ENCODE measurements at regions not wholly inside any gene's neighbourhood (a gene's known extent, or its start where the extent isn't known, plus 50 kb on each side); places are given as distances from the start of the nearest gene placed in this dataset.

GRCh38 chr7:28299556-28299955 lies 112.8 kb upstream of the CREB5 start:
- Mint-ChIP-seq H3K4me1 (ENCODE audit: low read depth) (peaks cover 6% of the 10 kb centered on the region), H3K4me3 (no peak overlapping the region), H3K36me3 (ENCODE audit: low read depth) (no peaks in the 10 kb centered on the region), H3K27ac (no peak overlapping the region), H3K9me3 (no peaks in the 10 kb centered on the region), H3K27me3 (peaks cover 14% of the 10 kb centered on the region)
- intact Hi-C loops (cut with micrococcal nuclease), result loop anchor here (10.0 kb wide), 1 partner anchor 555 kb away; no protein-coding TSS in a partner anchor

DNA sequence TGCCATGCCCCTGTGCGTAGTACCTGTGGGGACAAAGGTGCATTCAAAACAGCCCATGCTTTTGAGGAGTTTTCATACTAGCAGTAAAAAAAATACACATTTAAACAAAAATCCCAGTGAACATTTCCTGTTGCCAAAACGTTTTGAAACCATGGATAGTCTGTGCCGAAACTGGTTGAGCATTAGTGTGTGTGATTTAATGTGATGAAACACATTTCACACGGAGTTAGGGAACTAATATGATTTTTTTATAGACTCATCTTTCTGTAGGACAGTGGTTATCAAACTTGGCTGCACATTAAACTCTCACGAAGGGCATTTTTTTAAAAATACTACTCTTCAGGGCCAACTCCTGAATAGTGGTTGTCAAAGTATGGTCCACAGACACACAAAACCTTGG lies 111.8 kb upstream of the CREB5 start:
- peaks cover 14% of the 10 kb centered on the region for H3K27me3 Mint-ChIP-seq
- H3K4me3 Mint-ChIP-seq, result no peak overlapping the region
- intact Hi-C loops (cut with micrococcal nuclease), result no loop called here
- H3K4me1 Mint-ChIP-seq (ENCODE audit: low read depth), result peaks cover 6% of the 10 kb centered on the region
- H3K27ac Mint-ChIP-seq, result no peak overlapping the region
- no peaks in the 10 kb centered on the region for H3K36me3 Mint-ChIP-seq (ENCODE audit: low read depth)
- H3K9me3 Mint-ChIP-seq, result no peaks in the 10 kb centered on the region

DNA sequence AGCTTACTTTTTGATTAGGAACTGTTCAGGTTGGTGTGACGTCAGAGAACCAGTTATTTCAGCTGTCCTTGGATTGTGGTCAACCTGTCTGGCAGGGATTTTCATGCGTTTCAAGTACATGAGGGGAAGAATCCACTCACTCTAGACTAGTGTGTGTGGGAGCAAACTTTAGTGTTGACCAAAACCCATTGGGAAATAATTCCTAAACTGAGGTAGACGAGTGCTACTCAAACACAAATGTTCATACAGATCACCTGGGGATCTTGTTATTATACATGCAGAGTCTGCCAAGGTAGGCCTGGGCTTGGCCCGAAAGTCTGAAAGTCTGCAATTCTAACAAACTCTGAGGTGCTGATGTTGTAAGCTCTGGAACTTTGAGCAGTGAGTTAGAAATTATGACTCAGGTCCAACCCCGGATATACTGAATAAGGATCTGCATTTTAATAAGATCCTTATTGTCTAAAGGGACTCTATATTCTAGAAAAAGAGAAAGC lies 111.1 kb upstream of the CREB5 start:
- Mint-ChIP-seq H3K4me3 (no peak overlapping the region), H3K27ac (no peak overlapping the region), H3K27me3 (peaks cover 9% of the 10 kb centered on the region), H3K9me3 (no peaks in the 10 kb centered on the region), H3K4me1 (ENCODE audit: low read depth) (peaks cover 6% of the 10 kb centered on the region), H3K36me3 (ENCODE audit: low read depth) (no peaks in the 10 kb centered on the region)
- intact Hi-C loops (cut with micrococcal nuclease), result no loop called here

DNA sequence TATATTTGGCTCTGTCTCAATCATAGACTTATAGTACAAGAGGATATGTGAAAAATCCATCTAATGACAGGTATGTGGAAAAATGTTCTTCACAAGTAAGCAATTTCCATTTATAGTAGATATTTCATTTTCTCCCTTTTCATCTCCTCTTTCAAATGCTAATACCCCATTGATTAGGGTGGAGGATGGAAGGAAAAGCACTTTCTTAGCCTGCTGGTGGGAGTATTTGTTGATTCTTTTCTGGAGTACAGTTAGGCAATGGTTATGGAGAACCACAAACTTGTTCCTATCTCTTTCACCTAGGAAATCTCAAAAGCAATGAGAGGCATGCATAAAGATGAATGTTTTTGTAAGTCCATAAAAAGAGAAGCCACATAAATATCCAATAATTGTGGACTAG lies 108.0 kb upstream of the CREB5 start:
- no peak overlapping the region for H3K4me3 Mint-ChIP-seq
- H3K36me3 Mint-ChIP-seq (ENCODE audit: low read depth), result no peaks in the 10 kb centered on the region
- no peak overlapping the region for H3K27ac Mint-ChIP-seq
- no peaks in the 10 kb centered on the region for H3K4me1 Mint-ChIP-seq (ENCODE audit: low read depth)
- H3K9me3 Mint-ChIP-seq, result no peaks in the 10 kb centered on the region
- intact Hi-C loops (cut with micrococcal nuclease), result no loop called here
- peaks cover 22% of the 10 kb centered on the region for H3K27me3 Mint-ChIP-seq

DNA sequence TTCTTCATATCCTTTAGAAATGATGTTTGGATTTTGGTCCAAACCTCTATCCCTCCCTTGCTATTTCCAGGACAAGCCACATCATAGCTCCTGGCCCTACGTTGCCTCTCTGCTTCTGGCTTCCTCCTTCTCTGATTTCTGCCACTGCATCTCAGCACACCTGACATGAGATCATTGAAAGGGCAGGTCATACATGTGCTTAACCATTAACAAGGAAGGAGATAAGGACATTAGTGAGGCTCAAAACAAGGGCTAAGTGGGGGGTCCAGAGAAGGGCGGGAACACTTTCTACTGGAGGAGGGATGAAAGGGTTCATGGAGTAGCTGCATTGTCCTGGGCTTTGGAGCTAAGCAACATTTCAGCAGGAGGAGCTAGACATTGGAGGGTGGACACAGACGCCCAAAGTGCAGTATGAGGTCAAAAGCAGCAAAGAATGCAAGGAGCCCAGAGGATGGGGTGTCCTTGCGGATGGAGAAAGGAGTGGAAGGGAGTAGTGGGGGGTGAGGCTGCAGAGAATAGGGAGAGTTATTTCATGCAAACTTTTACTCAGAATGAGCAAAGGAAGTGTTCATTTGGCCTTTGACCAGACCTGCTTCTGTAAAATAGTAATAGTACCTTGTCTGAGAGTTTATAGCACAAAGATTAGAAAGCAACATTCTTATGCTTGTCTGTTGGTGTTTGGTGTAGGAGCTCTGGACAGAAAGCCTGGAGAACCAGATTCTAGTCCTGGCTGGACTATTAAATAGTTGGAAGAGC lies 102.4 kb upstream of the CREB5 start:
- H3K9me3 Mint-ChIP-seq, result no peaks in the 10 kb centered on the region
- no peaks in the 10 kb centered on the region for H3K4me1 Mint-ChIP-seq (ENCODE audit: low read depth)
- intact Hi-C loops (cut with micrococcal nuclease), result no loop called here
- H3K27me3 Mint-ChIP-seq, result peaks cover 62% of the 10 kb centered on the region
- no peaks in the 10 kb centered on the region for H3K36me3 Mint-ChIP-seq (ENCODE audit: low read depth)
- H3K27ac Mint-ChIP-seq, result no peak overlapping the region
- H3K4me3 Mint-ChIP-seq, result no peak overlapping the region

DNA sequence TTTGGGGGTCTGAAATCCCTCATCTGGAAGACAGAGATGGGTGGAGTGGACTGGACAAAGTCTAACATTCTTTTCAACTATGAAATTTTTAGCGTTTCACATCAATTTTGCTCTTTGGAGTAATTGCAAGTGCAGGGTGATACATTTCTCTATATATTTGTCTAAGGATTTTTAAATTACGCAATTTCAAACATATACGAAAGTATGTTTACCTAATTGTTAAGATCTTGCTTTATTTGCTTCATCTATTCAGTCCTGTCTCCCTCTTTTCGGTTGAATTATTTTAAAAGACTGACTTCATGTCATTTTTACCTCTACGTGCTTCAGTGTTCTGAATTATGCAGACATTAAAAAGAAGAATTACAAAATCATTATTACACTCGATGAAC lies 101.9 kb upstream of the CREB5 start:
- Mint-ChIP-seq H3K27ac (no peak overlapping the region), H3K4me3 (no peak overlapping the region), H3K27me3 (peaks cover 62% of the 10 kb centered on the region), H3K9me3 (no peaks in the 10 kb centered on the region), H3K36me3 (ENCODE audit: low read depth) (no peaks in the 10 kb centered on the region), H3K4me1 (ENCODE audit: low read depth) (no peaks in the 10 kb centered on the region)
- intact Hi-C loops (cut with micrococcal nuclease), result no loop called here

DNA sequence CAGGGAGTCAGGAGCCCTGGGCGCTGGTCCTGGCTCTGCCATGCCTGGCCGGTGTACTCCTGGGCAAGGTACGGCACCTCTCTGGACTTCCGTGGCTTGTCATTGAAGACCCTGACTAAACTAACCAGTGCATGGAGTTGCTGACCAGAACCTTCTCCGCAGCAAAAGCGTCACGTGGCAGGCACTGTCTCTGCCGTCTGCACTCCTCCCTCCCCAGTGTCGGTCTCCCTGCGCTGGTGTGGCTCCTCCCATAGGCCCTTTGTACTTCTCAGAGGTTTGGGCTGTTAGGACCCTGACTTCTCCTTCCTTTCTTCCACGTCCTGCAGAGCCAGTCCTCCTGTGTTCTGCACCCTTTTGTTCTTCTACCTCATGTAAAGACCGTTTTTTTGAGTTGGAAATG lies 100.6 kb upstream of the CREB5 start:
- Mint-ChIP-seq H3K27me3 (peaks cover 70% of the 10 kb centered on the region), H3K27ac (no peak overlapping the region), H3K4me3 (no peak overlapping the region), H3K9me3 (no peaks in the 10 kb centered on the region), H3K36me3 (ENCODE audit: low read depth) (no peaks in the 10 kb centered on the region), H3K4me1 (ENCODE audit: low read depth) (no peaks in the 10 kb centered on the region)
- intact Hi-C loops (cut with micrococcal nuclease), result no loop called here

- intact Hi-C loops (cut with micrococcal nuclease), result no loop called here
- no peaks in the 10 kb centered on the region for H3K36me3 Mint-ChIP-seq (ENCODE audit: low read depth)
- H3K4me1 Mint-ChIP-seq (ENCODE audit: low read depth), result no peaks in the 10 kb centered on the region
- no peaks in the 10 kb centered on the region for H3K9me3 Mint-ChIP-seq
- H3K27me3 Mint-ChIP-seq, result peaks cover 69% of the 10 kb centered on the region
- no peak overlapping the region for H3K27ac Mint-ChIP-seq
- no peak overlapping the region for H3K4me3 Mint-ChIP-seq
Measured at GRCh38 chr7:28312948-28313347, 99.4 kb upstream of the CREB5 start.

DNA sequence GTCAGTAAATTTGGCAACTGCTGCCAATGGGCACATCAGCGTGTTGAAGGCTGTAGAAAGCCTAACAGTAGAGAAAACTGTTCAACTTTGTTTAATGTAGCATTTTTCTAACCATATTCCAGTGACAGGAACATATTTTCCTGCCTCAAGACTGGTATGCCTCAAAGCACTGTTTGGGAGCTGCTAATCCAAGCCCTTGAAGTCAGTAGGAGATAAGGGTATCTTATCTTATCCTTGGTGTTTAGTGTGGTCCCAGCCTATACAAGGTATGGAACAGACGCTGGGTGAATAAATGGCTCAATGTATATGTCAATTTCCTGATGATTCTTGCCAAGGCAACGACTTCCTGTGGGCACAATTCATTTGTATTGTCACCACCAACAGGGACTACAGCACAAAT lies 97.5 kb upstream of the CREB5 start:
- Mint-ChIP-seq H3K27ac (no peak overlapping the region), H3K36me3 (ENCODE audit: low read depth) (no peaks in the 10 kb centered on the region), H3K4me3 (no peak overlapping the region), H3K4me1 (ENCODE audit: low read depth) (no peaks in the 10 kb centered on the region), H3K27me3 (peaks cover 67% of the 10 kb centered on the region), H3K9me3 (no peaks in the 10 kb centered on the region)
- intact Hi-C loops (cut with micrococcal nuclease), result no loop called here

- Mint-ChIP-seq H3K9me3 (no peaks in the 10 kb centered on the region), H3K4me1 (ENCODE audit: low read depth) (no peaks in the 10 kb centered on the region), H3K27me3 (peaks cover 66% of the 10 kb centered on the region), H3K4me3 (no peak overlapping the region), H3K27ac (no peak overlapping the region), H3K36me3 (ENCODE audit: low read depth) (no peaks in the 10 kb centered on the region)
- intact Hi-C loops (cut with micrococcal nuclease), result no loop called here
Measured at GRCh38 chr7:28315565-28316410, 96.5 kb upstream of the CREB5 start.

DNA sequence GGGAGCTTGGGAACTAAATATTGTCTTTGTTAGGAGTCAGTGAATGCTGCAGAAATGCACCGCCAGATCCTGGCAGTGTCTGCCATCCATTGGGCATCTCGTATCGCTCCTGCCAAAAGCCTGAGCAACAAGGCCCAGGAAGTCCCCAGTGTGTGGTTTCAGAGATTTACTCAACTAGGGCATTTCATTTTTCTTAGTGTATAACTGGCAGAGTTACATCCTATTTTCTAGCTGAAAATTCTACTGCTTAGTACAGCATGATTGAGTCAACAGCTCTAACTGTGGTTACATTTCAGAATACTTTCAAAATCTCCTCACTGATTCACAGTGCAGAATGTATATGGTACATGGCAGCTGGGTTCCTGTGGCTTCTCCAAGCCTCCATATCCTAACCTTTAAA lies 95.8 kb upstream of the CREB5 start:
- Mint-ChIP-seq H3K4me3 (no peak overlapping the region), H3K36me3 (ENCODE audit: low read depth) (no peaks in the 10 kb centered on the region), H3K4me1 (ENCODE audit: low read depth) (no peaks in the 10 kb centered on the region), H3K27me3 (peaks cover 68% of the 10 kb centered on the region), H3K27ac (no peak overlapping the region), H3K9me3 (no peaks in the 10 kb centered on the region)
- intact Hi-C loops (cut with micrococcal nuclease), result no loop called here

- Mint-ChIP-seq H3K4me3 (no peak overlapping the region), H3K27me3 (peaks cover 54% of the 10 kb centered on the region), H3K9me3 (no peaks in the 10 kb centered on the region), H3K36me3 (ENCODE audit: low read depth) (no peaks in the 10 kb centered on the region), H3K27ac (no peak overlapping the region), H3K4me1 (ENCODE audit: low read depth) (no peaks in the 10 kb centered on the region)
- intact Hi-C loops (cut with micrococcal nuclease), result no loop called here
Measured at GRCh38 chr7:28318101-28318762, 94.1 kb upstream of the CREB5 start.

DNA sequence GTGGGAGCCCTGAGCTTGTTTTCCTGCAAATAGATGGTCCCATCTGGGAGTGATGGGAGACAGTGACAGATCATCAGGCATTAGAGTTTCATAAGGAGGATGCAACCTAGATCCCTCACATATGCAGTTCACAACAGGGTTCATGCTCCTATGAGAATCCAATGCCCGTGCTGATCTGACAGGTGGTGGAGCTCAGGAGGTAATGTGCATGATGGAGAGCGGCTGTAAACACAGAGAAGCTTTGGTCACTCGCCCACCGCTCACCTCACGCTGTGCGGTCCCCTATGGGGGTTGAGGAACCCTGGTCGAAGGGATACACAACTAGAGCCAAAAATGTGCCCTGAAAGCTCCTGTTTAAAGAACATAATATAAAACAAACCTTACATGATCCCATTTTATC lies 88.5 kb upstream of the CREB5 start:
- H3K27me3 Mint-ChIP-seq, result peaks cover 15% of the 10 kb centered on the region
- no peaks in the 10 kb centered on the region for H3K36me3 Mint-ChIP-seq (ENCODE audit: low read depth)
- no peaks in the 10 kb centered on the region for H3K9me3 Mint-ChIP-seq
- no peaks in the 10 kb centered on the region for H3K4me1 Mint-ChIP-seq (ENCODE audit: low read depth)
- no peak overlapping the region for H3K27ac Mint-ChIP-seq
- intact Hi-C loops (cut with micrococcal nuclease), result no loop called here
- H3K4me3 Mint-ChIP-seq, result no peak overlapping the region

DNA sequence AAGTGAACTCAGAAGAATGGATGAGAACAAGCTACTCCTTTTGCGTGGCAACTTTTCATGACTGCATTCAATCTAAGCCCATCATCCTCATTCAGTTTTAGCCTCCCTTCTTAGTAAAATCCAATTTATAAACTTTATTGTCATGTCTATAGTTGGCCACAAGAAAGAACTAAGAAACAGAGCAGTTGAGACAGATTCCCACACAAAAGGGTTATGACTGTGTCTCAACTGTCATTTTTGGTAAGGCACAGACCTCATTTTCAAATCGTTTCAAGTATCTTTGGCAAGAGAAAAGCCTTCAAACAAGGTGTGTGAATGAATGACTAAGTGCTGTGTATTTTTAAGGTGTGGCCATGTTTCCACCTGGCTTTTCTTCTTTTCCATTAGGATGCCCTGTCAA lies 84.2 kb upstream of the CREB5 start:
- H3K4me1 Mint-ChIP-seq (ENCODE audit: low read depth), result peaks cover 13% of the 10 kb centered on the region
- peaks cover 2% of the 10 kb centered on the region for H3K27me3 Mint-ChIP-seq
- H3K9me3 Mint-ChIP-seq, result no peaks in the 10 kb centered on the region
- intact Hi-C loops (cut with micrococcal nuclease), result no loop called here
- H3K4me3 Mint-ChIP-seq, result no peak overlapping the region
- H3K36me3 Mint-ChIP-seq (ENCODE audit: low read depth), result no peaks in the 10 kb centered on the region
- H3K27ac Mint-ChIP-seq, result no peak overlapping the region

All from dendritic cell treated with granulocyte-macrophage colony-stimulating factor and Interleukin-4, amounts not matched to agents 40 ng/mL and 50 ng/mL, for 4 days (primary cell).